Esophagus muscularis mucosa (tissue), 4 donors: ENCODE measurements at regions not wholly inside any gene's neighbourhood (a gene's known extent, or its start where the extent isn't known, plus 50 kb on each side); places are given as distances from the start of the nearest gene placed in this dataset.

Experiments used
- CTCF ChIP-seq, 3 experiments: fragments of 200-600 bp in 2 of 3; fragments of 450-650 bp in 1 of 3; sonication (generic) in 2 of 3; IDR thresholded peaks; one replicate each; pipeline ENCODE4 v1.5.1; 2017 to 2019; ENCODE audit warnings: antibody characterized with exemption in 3 of 3, mild to moderate bottlenecking in 2 of 3, moderate library complexity in 1 of 3
- EP300 ChIP-seq: sonication (generic); formaldehyde crosslinking; IDR thresholded peaks from one replicate; pipeline ENCODE4 v1.6.1; 2017; ENCODE audit warnings: antibody characterized with exemption
- POLR2A ChIP-seq: fragments of 450-650 bp; IDR thresholded peaks from one replicate; pipeline ENCODE4 v1.6.1; 2017; ENCODE audit warnings: antibody characterized with exemption, moderate library complexity, mild to moderate bottlenecking, low read depth
- POLR2AphosphoS5 ChIP-seq, 2 donors: sonication (generic); formaldehyde crosslinking; IDR thresholded peaks; one replicate each; pipeline ENCODE4 v1.6.1; 2017; ENCODE audit warnings: antibody characterized with exemption in 2 of 2

DNA sequence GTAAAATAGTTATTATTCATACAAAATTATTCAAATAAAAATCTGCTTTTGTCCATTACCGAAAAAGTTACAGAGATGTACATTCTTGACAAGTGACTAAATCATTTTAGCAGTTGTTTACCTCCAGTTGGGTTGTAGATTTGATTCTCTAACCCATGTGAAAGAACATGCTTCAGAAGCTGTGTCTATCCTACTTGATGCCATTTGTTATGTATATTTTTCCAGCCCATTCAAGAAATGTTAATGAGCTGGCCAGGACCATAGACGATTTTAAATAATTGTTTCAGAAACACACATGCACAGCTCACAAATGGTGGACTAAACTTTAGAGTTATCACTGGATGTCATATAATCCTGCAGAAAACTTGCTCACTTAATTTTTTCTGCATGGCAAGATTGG is 391.1 kb upstream of the REG3G start:
- no peak for TF ChIP-seq POLR2AphosphoS5 (IDR thresholded peaks at IDR 0.05)
- TF ChIP-seq POLR2A, result no peak
- TF ChIP-seq CTCF (IDR thresholded peaks at IDR 0.05), result no peak
- TF ChIP-seq EP300, result no peak
